Fibroblast of lung (primary cell): ENCODE measurements at regions not wholly inside any gene's neighbourhood (a gene's known extent, or its start where the extent isn't known, plus 50 kb on each side); places are given as distances from the start of the nearest gene placed in this dataset.
"Not testable (repeated sequence)": the region's sequence is repeated elsewhere in the genome, so short reads cannot be mapped to it uniquely, and the experiment has no call there.

ENCODE experiments used
- DNase-seq, 2 donors: peaks; one replicate each; pipeline versions ENCODE4 v3.0.0 to v3.0.0-alpha.2; 2010; ENCODE audit warnings: low read depth in 2 of 2
- H2AFZ ChIP-seq: 2 replicates; pipeline ENCODE4 v1.5.1; 2012; ENCODE audit warnings: low read length, control low read depth, inconsistent platforms
- H3K27ac ChIP-seq: 2 replicates; pipeline ENCODE4 v1.5.1; 2011; ENCODE audit warnings: low read length, control low read depth; ENCODE audit not compliant: insufficient read depth
- H3K27me3 ChIP-seq: 2 replicates; pipeline ENCODE4 v1.5.1; 2011; ENCODE audit warnings: mild to moderate bottlenecking, low read length; ENCODE audit not compliant: control insufficient read depth, insufficient read depth
- H3K36me3 ChIP-seq: 2 replicates; pipeline ENCODE4 v1.5.1; 2011; ENCODE audit warnings: low read length; ENCODE audit not compliant: control insufficient read depth, insufficient read depth
- H3K4me1 ChIP-seq: 2 replicates; pipeline ENCODE4 v1.5.1; 2011; ENCODE audit warnings: low read length; ENCODE audit not compliant: control insufficient read depth, insufficient read depth; ENCODE audit errors: extremely low read depth
- H3K4me2 ChIP-seq: 2 replicates; pipeline ENCODE4 v1.5.1; 2011; ENCODE audit warnings: low read length, control low read depth; ENCODE audit not compliant: insufficient read depth; ENCODE audit errors: extremely low read depth
- H3K4me3 ChIP-seq, 4 experiments: fragments of 200-600 bp in 1 of 4; sonication (generic) in 1 of 4; replicated peaks in 1 of 4; 2 replicates each; pipeline ENCODE4 v1.5.1; 2011 to 2016; ENCODE audit warnings: low read length in 4 of 4, low read depth in 3 of 4, mild to moderate bottlenecking in 3 of 4, control low read depth in 2 of 4, inconsistent platforms in 1 of 4, mixed read lengths in 1 of 4; ENCODE audit not compliant: insufficient read depth in 1 of 4; ENCODE audit errors: control extremely low read depth in 1 of 4
- H3K79me2 ChIP-seq: 2 replicates; pipeline ENCODE4 v1.5.1; 2012; ENCODE audit warnings: mild to moderate bottlenecking, low read length, inconsistent platforms; ENCODE audit not compliant: control insufficient read depth, insufficient read depth
- H3K9ac ChIP-seq: 2 replicates; pipeline ENCODE4 v1.5.1; 2011; ENCODE audit warnings: mild to moderate bottlenecking, low read length, control low read depth; ENCODE audit not compliant: insufficient read depth
- H3K9me3 ChIP-seq: 2 replicates; pipeline ENCODE4 v1.5.1; 2012; ENCODE audit warnings: low read depth, low read length; ENCODE audit not compliant: control insufficient read depth, insufficient read depth
- H4K20me1 ChIP-seq: 2 replicates; pipeline ENCODE4 v1.5.1; 2011; ENCODE audit warnings: low read length; ENCODE audit not compliant: control insufficient read depth, insufficient read depth; ENCODE audit errors: extremely low read depth
- CTCF ChIP-seq, 2 donors: IDR thresholded peaks in 1 of 2; conservative IDR thresholded peaks in 1 of 2; 1 replicate in 1 of 2; 2 replicates in 1 of 2; pipeline ENCODE4 v1.5.1; 2011 to 2012; ENCODE audit warnings: low read length in 2 of 2, control low read depth in 1 of 2, inconsistent platforms in 1 of 2, low read depth in 1 of 2, mild to moderate bottlenecking in 1 of 2
- EZH2 ChIP-seq: IDR thresholded peaks from 2 replicates; pipeline ENCODE4 v1.5.1; 2012; ENCODE audit warnings: low read length, control low read depth, mild to moderate bottlenecking; ENCODE audit errors: missing control alignments

DNA sequence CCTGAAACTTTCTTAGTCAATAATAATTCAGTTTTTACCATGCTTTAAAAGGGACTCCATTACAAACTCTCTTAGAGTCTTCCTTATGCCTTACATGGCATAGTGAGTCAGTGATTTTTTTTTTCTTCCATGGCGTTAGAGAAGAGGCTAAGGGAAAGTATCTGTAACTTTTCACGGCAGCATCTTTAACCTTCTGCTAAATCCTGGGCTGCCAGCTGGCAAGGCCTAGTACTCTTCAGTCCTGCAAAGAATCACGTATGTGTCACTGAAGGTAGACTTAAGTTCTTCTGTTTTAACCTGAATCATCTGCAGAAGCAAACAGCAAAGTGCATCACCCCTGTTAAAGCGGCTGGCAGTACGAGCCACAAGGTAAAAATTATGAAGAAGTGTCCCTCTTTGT, 286.3 kb upstream of the FN1 start:
- TF ChIP-seq CTCF (conservative IDR thresholded peaks at IDR 0.05 in 1 of 2, IDR thresholded peaks at IDR 0.05 in 1 of 2; ENCODE audit: low read depth in 1 of 2, low read length in 2 of 2): no peak
- no peak for TF ChIP-seq EZH2
- Histone ChIP-seq H3K4me2 (no peak overlapping the region), H3K4me1 (peaks cover 7% of the 10 kb centered on the region), H3K36me3 (no peaks in the 10 kb centered on the region), H4K20me1 (no peaks in the 10 kb centered on the region), H3K9ac (no peak overlapping the region), H3K27me3 (no peaks in the 10 kb centered on the region), H3K4me3 (no peak overlapping the region), H3K9me3 (no peaks in the 10 kb centered on the region), H3K79me2 (no peaks in the 10 kb centered on the region), H2AFZ (no peak overlapping the region), H3K27ac (no peak overlapping the region)
- peak in 1 of 2 donors; percentile 63 for DNase-seq

DNA sequence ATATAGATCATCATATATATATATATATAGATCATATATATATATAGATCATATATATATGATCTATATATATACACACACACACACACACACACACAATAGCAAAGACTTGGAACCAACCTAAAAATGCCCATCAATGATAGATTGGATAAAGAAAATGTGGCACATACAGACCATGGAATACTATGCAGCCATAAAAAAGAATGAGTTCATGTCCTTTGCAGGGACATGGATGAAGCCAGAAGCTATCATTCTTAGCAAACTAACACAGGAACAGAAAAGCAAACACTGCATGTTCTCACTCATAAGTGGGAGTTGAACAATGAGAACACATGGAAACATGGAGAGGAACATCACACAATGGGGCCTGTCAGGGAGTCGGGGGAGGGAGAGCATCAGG, 285.6 kb upstream of the FN1 start:
- H3K4me1 ChIP-seq, H4K20me1 ChIP-seq, H3K4me3 ChIP-seq, H3K36me3 ChIP-seq, H3K9ac ChIP-seq, H3K9me3 ChIP-seq, H3K4me2 ChIP-seq, DNase-seq, H3K79me2 ChIP-seq, H3K27me3 ChIP-seq, H3K27ac ChIP-seq, H2AFZ ChIP-seq: not testable (repeated sequence)

- H3K79me2 ChIP-seq: no peaks in the 10 kb centered on the region
- DNase-seq: no peak
- TF ChIP-seq CTCF (conservative IDR thresholded peaks at IDR 0.05 in 1 of 2, IDR thresholded peaks at IDR 0.05 in 1 of 2; ENCODE audit: low read depth in 1 of 2, low read length in 2 of 2) (no peak), EZH2 (no peak)
- H3K4me2 ChIP-seq: no peak overlapping the region
- no peak overlapping the region for H3K27ac ChIP-seq
- H2AFZ ChIP-seq: no peak overlapping the region
- no peaks in the 10 kb centered on the region for H3K9me3 ChIP-seq
- no peak overlapping the region for H3K9ac ChIP-seq
- H3K27me3 ChIP-seq: no peaks in the 10 kb centered on the region
- H4K20me1 ChIP-seq: no peaks in the 10 kb centered on the region
- no peaks in the 10 kb centered on the region for H3K36me3 ChIP-seq
- H3K4me1 ChIP-seq: peaks cover 7% of the 10 kb centered on the region
- H3K4me3 ChIP-seq: no peak overlapping the region
Measured at GRCh38 chr2:215718890-215719289, 283.0 kb upstream of the FN1 start.

GRCh38 chr2:215718436-215718835, 282.6 kb upstream of the FN1 start:
- Histone ChIP-seq H3K4me3 (no peak overlapping the region), H3K27ac (peak overlapping the region; percentile 23), H3K4me2 (peak overlapping the region; percentile 77), H3K4me1 (peaks cover 12% of the 10 kb centered on the region), H2AFZ (no peak overlapping the region), H4K20me1 (no peaks in the 10 kb centered on the region), H3K79me2 (no peaks in the 10 kb centered on the region), H3K36me3 (no peaks in the 10 kb centered on the region), H3K9ac (no peak overlapping the region), H3K9me3 (no peaks in the 10 kb centered on the region), H3K27me3 (no peaks in the 10 kb centered on the region)
- DNase-seq: no peak
- TF ChIP-seq EZH2 (no peak), CTCF (conservative IDR thresholded peaks at IDR 0.05 in 1 of 2, IDR thresholded peaks at IDR 0.05 in 1 of 2; ENCODE audit: low read depth in 1 of 2, low read length in 2 of 2) (no peak)
